ENCODE measurements at regions not wholly inside any gene's neighbourhood (a gene's known extent, or its start where the extent isn't known, plus 50 kb on each side); places are given as distances from the start of the nearest gene placed in this dataset.

DNA sequence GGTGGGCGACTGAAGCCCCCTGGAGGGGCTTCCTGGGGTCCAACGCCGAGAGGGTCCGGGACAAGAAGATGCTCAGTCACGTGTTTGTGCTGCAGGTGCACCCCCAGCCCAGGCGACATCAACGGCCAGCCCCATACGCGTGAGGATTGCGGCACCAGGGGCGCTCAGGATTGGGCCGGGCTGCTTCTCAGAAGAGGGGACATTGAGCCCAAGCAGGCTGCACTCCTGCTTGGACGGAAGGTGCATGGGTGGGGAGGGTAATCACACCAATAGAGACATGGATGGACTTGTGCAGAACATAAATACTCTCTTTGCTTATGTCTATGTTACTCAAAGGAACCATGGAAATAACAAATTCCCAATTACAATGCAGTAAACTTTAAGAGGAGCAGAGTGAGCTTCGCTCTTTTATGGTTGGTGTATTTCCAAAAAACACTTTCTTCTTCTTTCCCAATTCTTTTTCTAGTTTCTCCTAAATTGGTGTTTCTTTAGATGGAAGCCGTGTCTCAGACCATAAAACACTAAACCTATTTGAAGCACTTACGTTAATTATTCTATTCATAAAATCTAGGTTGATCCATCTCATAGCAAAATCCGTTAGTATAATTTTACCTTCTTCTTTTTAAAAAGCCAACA, 182.7 kb downstream of the GOLGA6L6 start:
- TF ChIP-seq POLR2A (IDR thresholded peaks at IDR 0.05) = no peak
- TF ChIP-seq, protein P1, sequence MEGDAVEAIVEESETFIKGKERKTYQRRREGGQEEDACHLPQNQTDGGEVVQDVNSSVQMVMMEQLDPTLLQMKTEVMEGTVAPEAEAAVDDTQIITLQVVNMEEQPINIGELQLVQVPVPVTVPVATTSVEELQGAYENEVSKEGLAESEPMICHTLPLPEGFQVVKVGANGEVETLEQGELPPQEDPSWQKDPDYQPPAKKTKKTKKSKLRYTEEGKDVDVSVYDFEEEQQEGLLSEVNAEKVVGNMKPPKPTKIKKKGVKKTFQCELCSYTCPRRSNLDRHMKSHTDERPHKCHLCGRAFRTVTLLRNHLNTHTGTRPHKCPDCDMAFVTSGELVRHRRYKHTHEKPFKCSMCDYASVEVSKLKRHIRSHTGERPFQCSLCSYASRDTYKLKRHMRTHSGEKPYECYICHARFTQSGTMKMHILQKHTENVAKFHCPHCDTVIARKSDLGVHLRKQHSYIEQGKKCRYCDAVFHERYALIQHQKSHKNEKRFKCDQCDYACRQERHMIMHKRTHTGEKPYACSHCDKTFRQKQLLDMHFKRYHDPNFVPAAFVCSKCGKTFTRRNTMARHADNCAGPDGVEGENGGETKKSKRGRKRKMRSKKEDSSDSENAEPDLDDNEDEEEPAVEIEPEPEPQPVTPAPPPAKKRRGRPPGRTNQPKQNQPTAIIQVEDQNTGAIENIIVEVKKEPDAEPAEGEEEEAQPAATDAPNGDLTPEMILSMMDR (IDR thresholded peaks at IDR 0.05) = no peak
- intact Hi-C loops (cut with DNase I; ENCODE audit: low total_unique reads) = no loop called here
- no peak overlapping the region for H3K4me3 ChIP-seq (ENCODE audit: low read depth, poor library complexity, severe bottlenecking)
- DNase-seq (ENCODE audit: low spot score in 2 of 2) = peak in 1 of 2 donors; percentile 82
- 74 to 75% methylated on average over 17 of the region's 17 CpGs for WGBS, 2 donors

- peak in 1 of 2 donors; percentile 86 for DNase-seq (ENCODE audit: low spot score in 2 of 2)
- TF ChIP-seq, protein P1 (IDR thresholded peaks at IDR 0.05) = no peak
- no peak for TF ChIP-seq POLR2A (IDR thresholded peaks at IDR 0.05)
- 90 to 97% methylated on average over 26 to 28 of the region's 28 CpGs for WGBS, 2 donors
- H3K4me3 ChIP-seq (ENCODE audit: low read depth, poor library complexity, severe bottlenecking) = no peak overlapping the region
- intact Hi-C loops (cut with DNase I; ENCODE audit: low total_unique reads) = no loop called here
These were observed 183.4 kb downstream of the GOLGA6L6 start for GRCh38 chr15:20358066-20358778.

- DNase-seq (ENCODE audit: low spot score in 2 of 2) = peak in 1 of 2 donors; percentile 87
- intact Hi-C loops (cut with DNase I; ENCODE audit: low total_unique reads) = no loop called here
- H3K4me3 ChIP-seq (ENCODE audit: low read depth, poor library complexity, severe bottlenecking) = no peak overlapping the region
- 86 to 87% methylated on average over 15 to 17 of the region's 17 CpGs for WGBS, 2 donors
- TF ChIP-seq, protein P1 (IDR thresholded peaks at IDR 0.05) = no peak
- no peak for TF ChIP-seq POLR2A (IDR thresholded peaks at IDR 0.05)
These were observed 184.0 kb downstream of the GOLGA6L6 start for GRCh38 chr15:20357481-20358065.

DNA sequence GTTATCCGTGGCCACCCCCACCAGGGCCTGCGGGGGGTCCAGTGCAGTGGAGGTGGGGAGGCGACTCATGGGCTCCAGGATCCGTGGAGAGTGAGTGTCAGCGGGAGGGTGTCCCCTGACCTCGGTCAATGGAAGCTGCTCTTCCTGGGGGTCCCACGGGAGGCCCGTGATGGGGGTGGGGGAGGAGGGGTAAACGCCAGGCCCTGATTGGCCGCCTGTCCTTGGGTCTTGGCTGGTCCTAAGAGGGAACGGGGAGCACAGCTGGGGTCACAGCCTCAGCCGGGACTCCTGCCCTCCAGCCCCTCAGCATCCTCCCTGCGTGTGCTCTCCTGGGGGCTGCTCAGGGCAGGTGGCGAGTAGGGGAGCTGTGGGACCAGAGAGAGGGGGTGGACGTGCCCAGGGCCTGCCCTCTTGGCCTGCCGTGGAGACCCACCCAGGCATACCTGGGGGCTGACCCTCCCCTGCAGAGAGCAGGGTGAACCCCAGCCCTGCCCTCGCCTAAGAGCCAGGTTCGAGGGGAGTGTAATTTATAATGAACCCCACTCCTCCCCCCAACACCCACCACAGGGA, 184.6 kb downstream of the GOLGA6L6 start:
- TF ChIP-seq, protein P1 (IDR thresholded peaks at IDR 0.05) = no peak
- no peak for TF ChIP-seq POLR2A (IDR thresholded peaks at IDR 0.05)
- intact Hi-C loops (cut with DNase I; ENCODE audit: low total_unique reads) = no loop called here
- 82% methylated on average over 18 of the region's 18 CpGs for WGBS, 2 donors
- DNase-seq (ENCODE audit: low spot score in 2 of 2) = peak in 1 of 2 donors; percentile 80
- no peak overlapping the region for H3K4me3 ChIP-seq (ENCODE audit: low read depth, poor library complexity, severe bottlenecking)

GRCh38 chr15:20356444-20356910, 185.1 kb downstream of the GOLGA6L6 start:
- DNase-seq (ENCODE audit: low spot score in 2 of 2) = peak in 1 of 2 donors; percentile 88
- no peak for TF ChIP-seq POLR2A (IDR thresholded peaks at IDR 0.05)
- TF ChIP-seq, protein P1 (IDR thresholded peaks at IDR 0.05) = no peak
- WGBS, 2 donors = 65 to 73% methylated on average over 15 to 17 of the region's 17 CpGs
- H3K4me3 ChIP-seq (ENCODE audit: low read depth, poor library complexity, severe bottlenecking) = no peak overlapping the region
- intact Hi-C loops (cut with DNase I; ENCODE audit: low total_unique reads) = no loop called here
